Ascending aorta (tissue), 2 donors: ENCODE measurements at regions not wholly inside any gene's neighbourhood (a gene's known extent, or its start where the extent isn't known, plus 50 kb on each side); places are given as distances from the start of the nearest gene placed in this dataset.

Experiments
- DNase-seq, 2 donors: peaks; one replicate each; pipeline ENCODE4 v3.0.0-alpha.2; 2019; ENCODE audit warnings: low spot score in 2 of 2
- H3K27ac ChIP-seq, 2 donors: fragments of 200-600 bp; sonication (generic); one replicate each; pipeline ENCODE4 v1.5.1; 2016 to 2017; ENCODE audit warnings: mild to moderate bottlenecking in 1 of 2
- H3K27me3 ChIP-seq: fragments of 200-600 bp; sonication (generic); one replicate; pipeline ENCODE4 v1.5.1; 2017
- H3K36me3 ChIP-seq, 2 donors: fragments of 200-600 bp; sonication (generic); one replicate each; pipeline ENCODE4 v1.5.1; 2016
- H3K4me1 ChIP-seq, 2 donors: fragments of 200-600 bp; sonication (generic); one replicate each; pipeline ENCODE4 v1.5.1; 2016 to 2017; ENCODE audit warnings: mild to moderate bottlenecking in 1 of 2
- H3K4me3 ChIP-seq, 2 donors: fragments of 200-600 bp; sonication (generic); one replicate each; pipeline ENCODE4 v1.5.1; 2016 to 2017; ENCODE audit warnings: mild to moderate bottlenecking in 1 of 2
- H3K9me3 ChIP-seq, 2 donors: fragments of 200-600 bp; sonication (generic); one replicate each; pipeline ENCODE4 v1.5.1; 2016
- intact Hi-C: fragments of 100-400 bp; cut with DNase I; formaldehyde crosslinking; loops from one replicate; pipeline ENCODE4 v1.15.1; 2023
- TF ChIP-seq, protein P1 (sequence below), 3 experiments: fragments of 200-600 bp in 2 of 3; fragments of 450-650 bp in 1 of 3; sonication (generic) in 2 of 3; IDR thresholded peaks; one replicate each; pipeline ENCODE4 v1.5.1; 2016 to 2019; ENCODE audit warnings: antibody characterized with exemption in 3 of 3, mild to moderate bottlenecking in 1 of 3, moderate library complexity in 1 of 3

- no peaks in the 10 kb centered on the region for H3K36me3 ChIP-seq
- H3K27ac ChIP-seq = no peak overlapping the region
- H3K4me3 ChIP-seq = no peak overlapping the region
- H3K27me3 ChIP-seq = no peaks in the 10 kb centered on the region
- no peaks in the 10 kb centered on the region for H3K9me3 ChIP-seq
- peaks cover 0 to 10% of the 10 kb centered on the region in 2 donors for H3K4me1 ChIP-seq
- intact Hi-C loops = no loop called here
- no peak for DNase-seq
- TF ChIP-seq, protein P1, sequence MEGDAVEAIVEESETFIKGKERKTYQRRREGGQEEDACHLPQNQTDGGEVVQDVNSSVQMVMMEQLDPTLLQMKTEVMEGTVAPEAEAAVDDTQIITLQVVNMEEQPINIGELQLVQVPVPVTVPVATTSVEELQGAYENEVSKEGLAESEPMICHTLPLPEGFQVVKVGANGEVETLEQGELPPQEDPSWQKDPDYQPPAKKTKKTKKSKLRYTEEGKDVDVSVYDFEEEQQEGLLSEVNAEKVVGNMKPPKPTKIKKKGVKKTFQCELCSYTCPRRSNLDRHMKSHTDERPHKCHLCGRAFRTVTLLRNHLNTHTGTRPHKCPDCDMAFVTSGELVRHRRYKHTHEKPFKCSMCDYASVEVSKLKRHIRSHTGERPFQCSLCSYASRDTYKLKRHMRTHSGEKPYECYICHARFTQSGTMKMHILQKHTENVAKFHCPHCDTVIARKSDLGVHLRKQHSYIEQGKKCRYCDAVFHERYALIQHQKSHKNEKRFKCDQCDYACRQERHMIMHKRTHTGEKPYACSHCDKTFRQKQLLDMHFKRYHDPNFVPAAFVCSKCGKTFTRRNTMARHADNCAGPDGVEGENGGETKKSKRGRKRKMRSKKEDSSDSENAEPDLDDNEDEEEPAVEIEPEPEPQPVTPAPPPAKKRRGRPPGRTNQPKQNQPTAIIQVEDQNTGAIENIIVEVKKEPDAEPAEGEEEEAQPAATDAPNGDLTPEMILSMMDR (IDR thresholded peaks at IDR 0.05) = no peak
Observed at GRCh38 chr9:3746296-3747275, 220.8 kb upstream of the RFX3 start.

DNA sequence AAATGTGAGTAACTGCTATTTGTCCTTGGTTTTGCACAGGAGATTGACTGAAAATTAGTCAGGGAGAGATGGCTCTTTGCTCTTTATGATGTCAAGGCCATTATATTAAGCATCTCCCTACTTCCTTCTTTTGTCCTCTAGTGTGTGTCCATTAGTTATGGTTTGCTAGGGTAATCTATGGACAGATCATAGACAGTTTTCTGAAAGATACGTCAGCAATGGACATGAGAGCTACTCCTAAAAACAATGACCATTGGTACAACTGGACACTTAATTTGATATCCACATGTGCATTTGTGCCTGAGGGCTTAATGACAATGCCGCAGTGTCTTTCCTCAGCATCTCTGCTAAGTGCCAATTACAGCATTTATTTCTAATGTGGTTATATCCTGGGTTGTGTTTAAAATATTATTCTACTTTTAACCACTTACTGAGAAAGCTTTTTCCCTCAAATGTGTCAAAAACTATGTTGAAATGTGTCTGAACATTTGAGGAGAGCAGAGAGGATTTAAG, 218.2 kb upstream of the RFX3 start:
- intact Hi-C loops = no loop called here
- Histone ChIP-seq H3K27ac (no peak overlapping the region), H3K4me3 (no peak overlapping the region), H3K9me3 (no peaks in the 10 kb centered on the region), H3K27me3 (no peaks in the 10 kb centered on the region), H3K36me3 (no peaks in the 10 kb centered on the region), H3K4me1 (no peaks in the 10 kb centered on the region)
- TF ChIP-seq, protein P1 (IDR thresholded peaks at IDR 0.05) = no peak
- no peak for DNase-seq

- no peak overlapping the region for H3K27ac ChIP-seq
- no peaks in the 10 kb centered on the region for H3K36me3 ChIP-seq
- H3K27me3 ChIP-seq = no peaks in the 10 kb centered on the region
- no peak for DNase-seq
- intact Hi-C loops = no loop called here
- no peaks in the 10 kb centered on the region for H3K9me3 ChIP-seq
- TF ChIP-seq, protein P1 (IDR thresholded peaks at IDR 0.05) = no peak
- no peaks in the 10 kb centered on the region for H3K4me1 ChIP-seq
- H3K4me3 ChIP-seq = no peak overlapping the region
Observed at GRCh38 chr9:3742586-3742985, 216.8 kb upstream of the RFX3 start.

DNA sequence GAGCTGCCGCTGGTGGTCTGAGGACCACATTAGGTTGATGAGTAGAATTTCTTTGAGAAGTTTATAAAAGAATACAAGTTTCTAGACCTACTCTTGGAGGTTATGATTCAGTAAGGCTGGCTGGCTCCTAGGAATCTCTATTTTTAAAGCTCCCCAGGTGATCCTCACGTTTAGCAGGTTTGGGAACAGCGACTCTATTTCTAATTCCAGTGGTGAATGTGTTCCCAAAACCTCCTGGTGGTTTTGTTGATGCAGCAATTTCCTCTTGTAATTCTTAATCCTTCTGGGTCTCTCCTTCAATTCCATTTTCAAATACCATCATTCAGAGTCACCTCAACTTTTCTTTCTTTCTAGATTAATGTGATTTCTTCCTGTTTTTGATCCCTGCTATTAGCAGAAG, 215.9 kb upstream of the RFX3 start:
- no peak overlapping the region for H3K4me3 ChIP-seq
- no peaks in the 10 kb centered on the region for H3K27me3 ChIP-seq
- H3K4me1 ChIP-seq = no peaks in the 10 kb centered on the region
- intact Hi-C loops = no loop called here
- no peaks in the 10 kb centered on the region for H3K9me3 ChIP-seq
- DNase-seq = no peak
- H3K36me3 ChIP-seq = no peaks in the 10 kb centered on the region
- no peak overlapping the region for H3K27ac ChIP-seq
- TF ChIP-seq, protein P1 (IDR thresholded peaks at IDR 0.05) = no peak

DNA sequence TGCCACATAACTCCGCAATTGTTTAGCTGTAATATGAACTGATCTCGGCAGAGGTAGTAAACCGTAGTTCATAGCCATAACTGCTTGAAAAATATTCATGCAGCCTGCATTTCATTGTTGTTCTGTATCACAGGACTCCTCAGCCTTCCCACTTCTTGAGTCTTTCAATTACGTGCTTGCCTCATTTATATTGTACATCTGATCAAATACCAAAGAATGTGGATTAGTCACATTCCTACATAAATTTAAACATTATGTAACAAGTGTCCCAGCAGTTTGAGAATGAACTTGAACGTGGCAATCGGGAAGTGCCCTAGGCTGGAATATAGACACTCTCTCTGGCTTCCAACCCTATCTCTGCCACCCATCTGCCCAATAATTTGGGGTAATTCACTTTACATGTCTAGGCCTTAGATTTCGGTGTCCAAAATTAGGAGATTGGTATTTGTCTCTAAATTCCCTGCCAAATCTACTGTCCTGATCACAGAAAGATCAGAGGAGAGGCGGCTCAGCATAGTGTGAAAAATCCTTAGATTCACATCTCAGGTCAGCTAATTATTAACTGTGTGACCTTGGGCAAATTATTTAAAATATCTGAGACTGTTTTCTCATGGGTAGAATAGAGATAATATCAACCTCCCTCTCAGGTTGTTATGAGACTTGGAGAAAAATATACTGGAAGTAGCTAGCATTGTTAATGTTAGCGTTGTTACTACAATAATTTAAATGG, 215.1 kb upstream of the RFX3 start:
- Histone ChIP-seq H3K36me3 (no peaks in the 10 kb centered on the region), H3K27me3 (no peaks in the 10 kb centered on the region), H3K27ac (no peak overlapping the region), H3K4me3 (no peak overlapping the region), H3K4me1 (no peaks in the 10 kb centered on the region), H3K9me3 (no peaks in the 10 kb centered on the region)
- DNase-seq = no peak
- TF ChIP-seq, protein P1 (IDR thresholded peaks at IDR 0.05) = no peak
- intact Hi-C loops = no loop called here
